RWPE1 (cell line): ENCODE measurements at regions not wholly inside any gene's neighbourhood (a gene's known extent, or its start where the extent isn't known, plus 50 kb on each side); places are given as distances from the start of the nearest gene placed in this dataset.

ENCODE experiments used
- CTCF ChIA-PET: fragments of 350-600 bp; sonication (Branson Sonifier 250); formaldehyde crosslinking; extraction: SDS; loops from one replicate; lab custom pipeline; 2021; lab: Yijun Ruan, JAX
- POLR2A ChIA-PET: fragments of 400-600 bp; formaldehyde crosslinking; extraction: SDS; loops from one replicate; lab custom pipeline; 2020; ENCODE audit warnings: antibody characterized with exemption; ENCODE audit not compliant: low non-redundant PET; lab: Yijun Ruan, JAX
- DNase-seq: peaks from one replicate; pipeline ENCODE4 v3.0.0; 2012; ENCODE audit warnings: low spot score
- H3K27ac ChIP-seq: fragments of 450-650 bp; 2 replicates; pipeline ENCODE4 v1.5.1; 2017
- TF ChIP-seq, protein P1 (sequence below): fragments of 450-650 bp; conservative IDR thresholded peaks from 2 replicates; pipeline ENCODE4 v1.5.1; 2017; ENCODE audit warnings: low read depth, mild to moderate bottlenecking

GRCh38 chr3:95246413-95246812 is 1183.6 kb downstream of the NSUN3 start:
- ChIA-PET POLR2A (no interaction called here), CTCF (no interaction called here)
- TF ChIP-seq, protein P1, sequence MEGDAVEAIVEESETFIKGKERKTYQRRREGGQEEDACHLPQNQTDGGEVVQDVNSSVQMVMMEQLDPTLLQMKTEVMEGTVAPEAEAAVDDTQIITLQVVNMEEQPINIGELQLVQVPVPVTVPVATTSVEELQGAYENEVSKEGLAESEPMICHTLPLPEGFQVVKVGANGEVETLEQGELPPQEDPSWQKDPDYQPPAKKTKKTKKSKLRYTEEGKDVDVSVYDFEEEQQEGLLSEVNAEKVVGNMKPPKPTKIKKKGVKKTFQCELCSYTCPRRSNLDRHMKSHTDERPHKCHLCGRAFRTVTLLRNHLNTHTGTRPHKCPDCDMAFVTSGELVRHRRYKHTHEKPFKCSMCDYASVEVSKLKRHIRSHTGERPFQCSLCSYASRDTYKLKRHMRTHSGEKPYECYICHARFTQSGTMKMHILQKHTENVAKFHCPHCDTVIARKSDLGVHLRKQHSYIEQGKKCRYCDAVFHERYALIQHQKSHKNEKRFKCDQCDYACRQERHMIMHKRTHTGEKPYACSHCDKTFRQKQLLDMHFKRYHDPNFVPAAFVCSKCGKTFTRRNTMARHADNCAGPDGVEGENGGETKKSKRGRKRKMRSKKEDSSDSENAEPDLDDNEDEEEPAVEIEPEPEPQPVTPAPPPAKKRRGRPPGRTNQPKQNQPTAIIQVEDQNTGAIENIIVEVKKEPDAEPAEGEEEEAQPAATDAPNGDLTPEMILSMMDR = no peak
- no peak overlapping the region for H3K27ac ChIP-seq
- DNase-seq = no peak

- TF ChIP-seq, protein P1 = no peak
- POLR2A ChIA-PET = no interaction called here
Observed at GRCh38 chr3:95254061-95254460, 1191.2 kb downstream of the NSUN3 start.

GRCh38 chr3:95254758-95255157 is 1191.9 kb downstream of the NSUN3 start:
- ChIA-PET POLR2A (no interaction called here), CTCF (interaction anchor here (0.7 kb wide), 1 partner anchor 535 kb away, joined by 3 read pairs; no protein-coding TSS in a partner anchor)
- TF ChIP-seq, protein P1 = no peak
- no peak for DNase-seq
- H3K27ac ChIP-seq = no peak overlapping the region

More at GRCh38 chr3:95254061-95254460, 1191.2 kb downstream of the NSUN3 start:
- CTCF ChIA-PET = no interaction called here
- DNase-seq = no peak
- H3K27ac ChIP-seq = no peak overlapping the region

GRCh38 chr3:95265129-95265528 is 1202.3 kb downstream of the NSUN3 start:
- TF ChIP-seq, protein P1 = no peak
- CTCF ChIA-PET = no interaction called here
- POLR2A ChIA-PET = no interaction called here

DNA sequence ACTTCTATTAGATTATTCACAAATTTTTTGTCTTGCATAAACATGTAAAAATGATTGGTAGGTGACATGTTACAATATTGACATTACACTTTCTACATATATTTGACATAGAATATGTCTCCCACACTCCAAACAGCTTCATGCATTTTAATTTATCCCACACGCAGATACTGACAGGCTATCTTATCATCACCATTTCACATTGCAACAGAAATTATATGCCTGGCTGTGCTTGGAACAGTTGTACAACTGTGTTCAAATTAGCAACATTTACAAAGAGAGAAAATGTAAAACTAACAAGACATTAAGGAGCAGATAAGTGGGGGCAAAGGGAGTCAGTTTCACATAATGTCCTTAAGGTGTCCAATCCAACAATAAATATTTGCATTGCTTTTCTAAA is 1208.5 kb downstream of the NSUN3 start:
- no peak for DNase-seq
- POLR2A ChIA-PET = no interaction called here
- CTCF ChIA-PET = no interaction called here
- H3K27ac ChIP-seq = no peak overlapping the region
- TF ChIP-seq, protein P1 = no peak

More at GRCh38 chr3:95265129-95265528, 1202.3 kb downstream of the NSUN3 start:
- no peak overlapping the region for H3K27ac ChIP-seq
- DNase-seq = no peak

DNA sequence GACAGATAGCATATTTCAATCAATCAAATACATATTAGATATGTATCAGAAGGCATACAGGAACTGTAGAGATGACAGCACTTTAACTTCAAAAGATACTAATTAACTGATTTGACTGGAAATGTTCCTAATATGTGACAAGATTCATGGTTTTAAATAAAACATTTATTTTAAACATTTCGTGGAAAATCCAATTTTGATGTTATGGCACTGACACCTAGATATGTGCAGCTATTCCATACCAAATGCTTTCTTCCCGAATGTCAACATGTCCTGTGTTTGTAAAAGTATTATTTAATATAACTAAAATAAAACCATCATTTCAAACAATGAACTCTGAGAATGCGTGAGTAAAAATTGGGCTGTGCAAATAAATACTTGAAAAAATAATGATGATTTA is 1209.3 kb downstream of the NSUN3 start:
- ChIA-PET POLR2A (no interaction called here), CTCF (no interaction called here)
- DNase-seq = no peak
- TF ChIP-seq, protein P1 = no peak
- H3K27ac ChIP-seq = no peak overlapping the region

DNA sequence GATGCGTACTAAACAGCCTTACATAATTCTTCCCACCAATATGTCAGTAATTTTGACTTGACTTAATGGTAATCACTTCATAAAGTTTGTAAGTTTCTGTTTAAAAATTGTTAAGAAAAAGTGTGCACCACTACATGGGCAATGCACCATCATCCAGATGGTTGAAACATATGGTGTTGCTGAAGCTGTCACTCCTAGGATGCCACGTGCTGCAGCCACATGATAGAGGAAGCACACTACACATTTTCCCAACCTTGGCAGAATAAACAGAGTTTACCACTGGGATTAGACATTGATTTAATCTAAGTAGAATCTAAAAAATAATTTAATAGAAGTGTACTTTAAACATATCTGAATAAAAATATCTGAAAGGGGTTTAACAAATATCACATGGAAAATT is 1209.9 kb downstream of the NSUN3 start:
- ChIA-PET CTCF (no interaction called here), POLR2A (no interaction called here)
- DNase-seq = no peak
- no peak overlapping the region for H3K27ac ChIP-seq
- TF ChIP-seq, protein P1 = no peak
